Panc1 (cell line): ENCODE measurements at regions not wholly inside any gene's neighbourhood (a gene's known extent, or its start where the extent isn't known, plus 50 kb on each side); places are given as distances from the start of the nearest gene placed in this dataset.

Source experiments
- ATAC-seq: fragments of 200-7000 bp; cut with Tn5 transposase; 2 replicates; pipeline ENCODE4 v1.9.1; 2020; ENCODE audit warnings: mild to moderate bottlenecking, moderate library complexity
- BruUV-seq: library from RNA; stranded (reverse); fragments of 400-500 nt; replicated peaks from 2 replicates; lab custom pipeline; 2021; lab: Mats Ljungman, UMichigan
- CTCF ChIA-PET: fragments of 300-600 bp; sonication (Branson Sonifier 250); formaldehyde crosslinking; loops from one replicate; lab custom pipeline; 2022; ENCODE audit warnings: antibody characterized with exemption; lab: Charles Lee
- POLR2A ChIA-PET: fragments of 300-600 bp; sonication (Branson Sonifier 250); formaldehyde crosslinking; loops from one replicate; lab custom pipeline; 2022; ENCODE audit warnings: antibody characterized with exemption; lab: Charles Lee
- DNase-seq: peaks from one replicate; pipeline ENCODE4 v3.0.0-alpha.2; 2010; ENCODE audit warnings: low read depth, low spot score
- H3K27ac ChIP-seq: 2 replicates; pipeline ENCODE4 v1.5.1; 2011; ENCODE audit warnings: mild to moderate bottlenecking, low read length, inconsistent platforms
- H3K27me3 ChIP-seq: fragments of 200-500 bp; sonication (Bioruptor generic); 2 replicates; pipeline ENCODE4 v1.6.0; 2014; ENCODE audit warnings: low read length, inconsistent platforms; ENCODE audit not compliant: control insufficient read depth, insufficient read depth
- H3K36me3 ChIP-seq: fragments of 200-500 bp; sonication (Bioruptor generic); 2 replicates; pipeline ENCODE4 v1.5.1; 2014; ENCODE audit warnings: inconsistent platforms, mild to moderate bottlenecking, low read length, moderate library complexity; ENCODE audit not compliant: control insufficient read depth, insufficient read depth
- H3K4me1 ChIP-seq: 2 replicates; pipeline ENCODE4 v1.5.1; 2011; ENCODE audit warnings: inconsistent platforms, mild to moderate bottlenecking, low read length, moderate library complexity; ENCODE audit not compliant: control insufficient read depth, insufficient read depth
- H3K4me3 ChIP-seq, 2 experiments: 2 replicates each; pipeline ENCODE4 v1.5.1; 2011 to 2012; ENCODE audit warnings: low read depth in 2 of 2, low read length in 2 of 2, mild to moderate bottlenecking in 2 of 2, inconsistent platforms in 1 of 2, moderate library complexity in 1 of 2
- H3K9me3 ChIP-seq: fragments of 200-500 bp; sonication (Bioruptor generic); 2 replicates; pipeline ENCODE4 v1.5.1; 2014; ENCODE audit warnings: low read depth, mild to moderate bottlenecking, inconsistent platforms, low read length, moderate library complexity; ENCODE audit not compliant: control insufficient read depth, insufficient read depth
- POLR2AphosphoS5 ChIP-seq: IDR thresholded peaks from 2 replicates; pipeline ENCODE4 v1.6.1; 2012; ENCODE audit warnings: mild to moderate bottlenecking, low read depth, low read length, moderate library complexity
- SIN3A ChIP-seq: IDR thresholded peaks from 2 replicates; pipeline ENCODE4 v1.6.1; 2012; ENCODE audit warnings: low read depth, mild to moderate bottlenecking, low read length, moderate library complexity, borderline replicate concordance; ENCODE audit not compliant: insufficient read depth
- TCF7L2 ChIP-seq: IDR thresholded peaks from 2 replicates; pipeline ENCODE4 v1.6.1; 2011; ENCODE audit warnings: mild to moderate bottlenecking, low read depth, low read length, inconsistent platforms
- in situ Hi-C: cut with HindIII; loops from 2 replicates; pipeline ENCODE4 v1.10.0; 2016; ENCODE audit warnings: low sequenced_read_pairs, low pct_unique_long_range_greater_than_20kb
- intact Hi-C: fragments of 100-400 bp; cut with micrococcal nuclease; formaldehyde crosslinking; loops from one replicate; pipeline ENCODE4 v1.10.0; 2022; ENCODE audit not compliant: unreplicated experiment
- TF ChIP-seq, protein P1 (sequence below), 2 experiments: IDR thresholded peaks; 2 replicates each; pipeline ENCODE4 v1.6.1; 2011 to 2012; ENCODE audit warnings: low read depth in 2 of 2, control low read depth in 1 of 2, low read length in 1 of 2, mild to moderate bottlenecking in 1 of 2, moderate library complexity in 1 of 2; ENCODE audit not compliant: insufficient read depth in 1 of 2
- TF ChIP-seq, protein P2 (sequence below): fragments of 450-650 bp; IDR thresholded peaks from 2 replicates; pipeline ENCODE4 v1.5.1; 2017; ENCODE audit warnings: mild to moderate bottlenecking

DNA sequence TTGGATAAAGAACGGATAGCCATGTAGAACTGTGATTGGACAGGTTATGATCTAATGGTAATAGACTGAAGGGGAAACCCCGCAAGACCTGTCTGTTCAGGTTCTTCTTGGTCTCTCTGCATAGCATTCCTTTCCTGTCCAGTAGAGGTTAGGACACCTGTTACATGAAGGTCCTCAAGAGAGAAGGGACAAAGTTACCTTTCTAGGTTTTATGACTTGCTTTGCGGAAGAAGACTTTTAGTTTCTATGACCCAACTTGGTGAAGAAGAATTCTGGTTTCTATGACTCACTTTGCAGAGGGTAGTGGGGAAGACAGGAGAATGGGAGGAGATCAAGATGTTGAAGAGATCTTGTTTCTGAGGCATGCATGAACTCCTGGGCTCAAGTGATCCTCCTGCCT lies 97.9 kb upstream of the C3orf80 start:
- no TSS peak for BruUV-seq
- in situ Hi-C loops, result no loop called here
- intact Hi-C loops, result no loop called here
- DNase-seq (no peak), ATAC-seq (no peak)
- H3K27ac ChIP-seq, result no peak overlapping the region
- CTCF ChIA-PET, result no interaction called here
- H3K4me1 ChIP-seq, result 0 out of 2 replicates have a peak, but pooled peaks cover 4% of the 10 kb centered on the region
- TF ChIP-seq, protein P1, sequence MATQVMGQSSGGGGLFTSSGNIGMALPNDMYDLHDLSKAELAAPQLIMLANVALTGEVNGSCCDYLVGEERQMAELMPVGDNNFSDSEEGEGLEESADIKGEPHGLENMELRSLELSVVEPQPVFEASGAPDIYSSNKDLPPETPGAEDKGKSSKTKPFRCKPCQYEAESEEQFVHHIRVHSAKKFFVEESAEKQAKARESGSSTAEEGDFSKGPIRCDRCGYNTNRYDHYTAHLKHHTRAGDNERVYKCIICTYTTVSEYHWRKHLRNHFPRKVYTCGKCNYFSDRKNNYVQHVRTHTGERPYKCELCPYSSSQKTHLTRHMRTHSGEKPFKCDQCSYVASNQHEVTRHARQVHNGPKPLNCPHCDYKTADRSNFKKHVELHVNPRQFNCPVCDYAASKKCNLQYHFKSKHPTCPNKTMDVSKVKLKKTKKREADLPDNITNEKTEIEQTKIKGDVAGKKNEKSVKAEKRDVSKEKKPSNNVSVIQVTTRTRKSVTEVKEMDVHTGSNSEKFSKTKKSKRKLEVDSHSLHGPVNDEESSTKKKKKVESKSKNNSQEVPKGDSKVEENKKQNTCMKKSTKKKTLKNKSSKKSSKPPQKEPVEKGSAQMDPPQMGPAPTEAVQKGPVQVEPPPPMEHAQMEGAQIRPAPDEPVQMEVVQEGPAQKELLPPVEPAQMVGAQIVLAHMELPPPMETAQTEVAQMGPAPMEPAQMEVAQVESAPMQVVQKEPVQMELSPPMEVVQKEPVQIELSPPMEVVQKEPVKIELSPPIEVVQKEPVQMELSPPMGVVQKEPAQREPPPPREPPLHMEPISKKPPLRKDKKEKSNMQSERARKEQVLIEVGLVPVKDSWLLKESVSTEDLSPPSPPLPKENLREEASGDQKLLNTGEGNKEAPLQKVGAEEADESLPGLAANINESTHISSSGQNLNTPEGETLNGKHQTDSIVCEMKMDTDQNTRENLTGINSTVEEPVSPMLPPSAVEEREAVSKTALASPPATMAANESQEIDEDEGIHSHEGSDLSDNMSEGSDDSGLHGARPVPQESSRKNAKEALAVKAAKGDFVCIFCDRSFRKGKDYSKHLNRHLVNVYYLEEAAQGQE (IDR thresholded peaks at IDR 0.05; ENCODE audit: insufficient read depth in 1 of 2, low read depth in 2 of 2, low read length in 1 of 2), result no peak
- TF ChIP-seq SIN3A (no peak), TCF7L2 (no peak), POLR2AphosphoS5 (no peak)
- TF ChIP-seq, protein P2, sequence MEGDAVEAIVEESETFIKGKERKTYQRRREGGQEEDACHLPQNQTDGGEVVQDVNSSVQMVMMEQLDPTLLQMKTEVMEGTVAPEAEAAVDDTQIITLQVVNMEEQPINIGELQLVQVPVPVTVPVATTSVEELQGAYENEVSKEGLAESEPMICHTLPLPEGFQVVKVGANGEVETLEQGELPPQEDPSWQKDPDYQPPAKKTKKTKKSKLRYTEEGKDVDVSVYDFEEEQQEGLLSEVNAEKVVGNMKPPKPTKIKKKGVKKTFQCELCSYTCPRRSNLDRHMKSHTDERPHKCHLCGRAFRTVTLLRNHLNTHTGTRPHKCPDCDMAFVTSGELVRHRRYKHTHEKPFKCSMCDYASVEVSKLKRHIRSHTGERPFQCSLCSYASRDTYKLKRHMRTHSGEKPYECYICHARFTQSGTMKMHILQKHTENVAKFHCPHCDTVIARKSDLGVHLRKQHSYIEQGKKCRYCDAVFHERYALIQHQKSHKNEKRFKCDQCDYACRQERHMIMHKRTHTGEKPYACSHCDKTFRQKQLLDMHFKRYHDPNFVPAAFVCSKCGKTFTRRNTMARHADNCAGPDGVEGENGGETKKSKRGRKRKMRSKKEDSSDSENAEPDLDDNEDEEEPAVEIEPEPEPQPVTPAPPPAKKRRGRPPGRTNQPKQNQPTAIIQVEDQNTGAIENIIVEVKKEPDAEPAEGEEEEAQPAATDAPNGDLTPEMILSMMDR, result no peak
- no peaks in the 10 kb centered on the region; the same call in 1 of the 2 replicates for H3K27me3 ChIP-seq
- no peaks in the 10 kb centered on the region for H3K9me3 ChIP-seq
- H3K4me3 ChIP-seq, result no peak overlapping the region
- POLR2A ChIA-PET, result no interaction called here
- H3K36me3 ChIP-seq, result no peaks in the 10 kb centered on the region

DNA sequence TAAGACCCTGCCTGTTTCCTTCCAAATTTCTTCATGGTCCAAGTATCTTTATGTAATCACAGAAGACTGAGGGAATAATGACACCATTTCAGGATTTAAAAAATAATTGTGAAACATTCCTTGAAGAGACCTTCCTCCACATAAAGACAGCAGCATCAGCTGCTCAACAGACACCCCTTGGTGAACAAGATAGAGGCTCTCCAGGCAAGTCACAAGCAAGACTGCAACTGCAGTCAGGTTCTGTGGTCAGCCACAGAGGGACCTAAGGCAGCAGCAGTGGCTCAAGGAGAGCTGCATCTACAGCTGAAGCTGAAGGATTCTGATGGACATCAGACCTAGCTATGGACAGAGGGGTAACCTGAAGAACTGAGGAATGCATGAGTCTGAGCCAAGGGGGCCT lies 97.2 kb upstream of the C3orf80 start:
- 0 out of 2 replicates have a peak, but pooled peaks cover 4% of the 10 kb centered on the region for H3K4me1 ChIP-seq

More for the DNA sequence above, 97.2 kb upstream of the C3orf80 start:
- ChIA-PET POLR2A (no interaction called here), CTCF (no interaction called here)
- intact Hi-C loops (no loop called here), in situ Hi-C loops (no loop called here)
- Histone ChIP-seq H3K27ac (no peak overlapping the region), H3K27me3 (no peaks in the 10 kb centered on the region; the same call in 1 of the 2 replicates), H3K9me3 (no peaks in the 10 kb centered on the region), H3K4me3 (no peak overlapping the region), H3K36me3 (no peaks in the 10 kb centered on the region)
- no TSS peak for BruUV-seq
- DNase-seq (no peak), ATAC-seq (no peak)
- TF ChIP-seq, protein P2, result no peak
- TF ChIP-seq SIN3A (no peak), TCF7L2 (no peak), POLR2AphosphoS5 (no peak)
- TF ChIP-seq, protein P1 (IDR thresholded peaks at IDR 0.05; ENCODE audit: insufficient read depth in 1 of 2, low read depth in 2 of 2, low read length in 1 of 2), result no peak
